ENCODE measurements at regions not wholly inside any gene's neighbourhood (a gene's known extent, or its start where the extent isn't known, plus 50 kb on each side); places are given as distances from the start of the nearest gene placed in this dataset.

DNA sequence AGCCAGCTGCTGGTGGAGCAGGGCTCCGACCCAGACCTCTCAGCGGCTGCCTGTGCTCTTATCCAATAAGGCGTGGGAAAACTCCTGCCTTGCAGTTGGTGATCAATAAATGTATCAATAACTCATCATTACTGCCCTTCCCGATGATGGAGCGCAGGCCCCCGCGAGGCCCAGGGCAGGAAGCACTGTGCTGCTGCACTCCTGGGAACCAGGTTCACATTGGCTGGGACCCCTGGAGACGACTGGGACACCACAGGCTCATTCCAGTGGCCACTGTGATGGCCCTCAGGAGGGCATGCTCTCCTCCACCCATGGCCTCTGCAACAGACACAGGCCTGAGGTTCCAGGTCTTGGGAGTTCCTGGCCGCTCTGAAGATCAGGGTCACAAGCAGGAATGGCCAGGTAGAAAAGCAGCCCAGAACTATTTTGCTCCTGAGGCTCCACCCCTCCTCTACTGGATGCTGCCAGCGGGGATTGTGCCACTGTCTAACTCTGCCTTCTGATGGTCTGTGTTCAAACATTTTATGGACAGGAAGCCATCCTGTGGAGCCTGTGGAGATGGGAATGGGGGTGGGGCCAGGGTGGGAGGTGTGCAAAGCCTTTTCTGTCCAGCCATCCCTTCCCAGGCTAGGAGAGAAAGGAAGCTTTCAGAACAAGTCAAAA lies 287.4 kb upstream of the ZMIZ1 start:
- no peak overlapping the region for H3K27ac ChIP-seq
- H3K4me3 ChIP-seq, result no peak overlapping the region
- TF ChIP-seq, protein P1, sequence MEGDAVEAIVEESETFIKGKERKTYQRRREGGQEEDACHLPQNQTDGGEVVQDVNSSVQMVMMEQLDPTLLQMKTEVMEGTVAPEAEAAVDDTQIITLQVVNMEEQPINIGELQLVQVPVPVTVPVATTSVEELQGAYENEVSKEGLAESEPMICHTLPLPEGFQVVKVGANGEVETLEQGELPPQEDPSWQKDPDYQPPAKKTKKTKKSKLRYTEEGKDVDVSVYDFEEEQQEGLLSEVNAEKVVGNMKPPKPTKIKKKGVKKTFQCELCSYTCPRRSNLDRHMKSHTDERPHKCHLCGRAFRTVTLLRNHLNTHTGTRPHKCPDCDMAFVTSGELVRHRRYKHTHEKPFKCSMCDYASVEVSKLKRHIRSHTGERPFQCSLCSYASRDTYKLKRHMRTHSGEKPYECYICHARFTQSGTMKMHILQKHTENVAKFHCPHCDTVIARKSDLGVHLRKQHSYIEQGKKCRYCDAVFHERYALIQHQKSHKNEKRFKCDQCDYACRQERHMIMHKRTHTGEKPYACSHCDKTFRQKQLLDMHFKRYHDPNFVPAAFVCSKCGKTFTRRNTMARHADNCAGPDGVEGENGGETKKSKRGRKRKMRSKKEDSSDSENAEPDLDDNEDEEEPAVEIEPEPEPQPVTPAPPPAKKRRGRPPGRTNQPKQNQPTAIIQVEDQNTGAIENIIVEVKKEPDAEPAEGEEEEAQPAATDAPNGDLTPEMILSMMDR (IDR thresholded peaks at IDR 0.05), result no peak
- DNase-seq (ENCODE audit: low spot score), result no peak

DNA sequence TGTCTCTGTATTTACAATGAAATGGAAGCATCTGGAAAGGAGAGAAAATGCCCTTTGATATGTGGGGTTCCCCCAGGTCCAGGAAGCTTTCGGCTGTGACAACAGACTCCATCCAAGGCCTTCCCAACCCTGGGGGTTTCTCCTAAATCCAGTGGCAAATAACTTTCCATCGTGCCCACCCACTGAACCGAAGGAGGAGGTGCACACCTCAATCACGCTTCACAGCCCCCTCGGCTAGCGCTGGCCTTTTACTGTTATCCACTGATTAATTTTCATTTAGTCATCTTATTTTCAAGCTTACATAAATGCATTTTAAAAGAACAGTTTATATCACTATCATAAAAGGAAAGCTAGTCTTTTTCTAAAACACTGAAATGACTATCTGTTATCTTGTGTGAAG lies 286.8 kb upstream of the ZMIZ1 start:
- TF ChIP-seq, protein P1 (IDR thresholded peaks at IDR 0.05), result no peak
- no peak for DNase-seq (ENCODE audit: low spot score)
- Histone ChIP-seq H3K27ac (no peak overlapping the region), H3K4me3 (no peak overlapping the region)

DNA sequence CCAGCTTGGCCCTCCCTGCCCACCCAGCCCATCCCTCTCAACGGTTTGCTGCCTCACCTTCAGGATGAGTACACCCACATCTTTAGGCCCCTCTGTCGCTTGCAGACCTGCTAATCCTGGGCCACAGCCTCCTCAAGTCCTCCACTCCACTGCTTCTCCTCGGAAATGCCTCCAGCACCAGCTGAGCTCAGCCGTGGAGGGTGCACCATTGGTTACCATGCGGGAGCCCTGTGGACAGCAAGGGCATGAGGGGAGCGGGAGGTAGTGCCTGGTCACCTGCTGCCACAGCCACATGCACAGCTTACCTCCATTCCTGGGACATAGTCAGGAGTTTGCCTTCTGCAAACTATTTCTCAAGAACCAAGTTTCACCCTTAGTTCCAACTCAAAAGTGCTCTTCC lies 286.3 kb upstream of the ZMIZ1 start:
- TF ChIP-seq, protein P1 (IDR thresholded peaks at IDR 0.05), result no peak
- H3K27ac ChIP-seq, result no peak overlapping the region
- DNase-seq (ENCODE audit: low spot score), result no peak
- H3K4me3 ChIP-seq, result no peak overlapping the region

DNA sequence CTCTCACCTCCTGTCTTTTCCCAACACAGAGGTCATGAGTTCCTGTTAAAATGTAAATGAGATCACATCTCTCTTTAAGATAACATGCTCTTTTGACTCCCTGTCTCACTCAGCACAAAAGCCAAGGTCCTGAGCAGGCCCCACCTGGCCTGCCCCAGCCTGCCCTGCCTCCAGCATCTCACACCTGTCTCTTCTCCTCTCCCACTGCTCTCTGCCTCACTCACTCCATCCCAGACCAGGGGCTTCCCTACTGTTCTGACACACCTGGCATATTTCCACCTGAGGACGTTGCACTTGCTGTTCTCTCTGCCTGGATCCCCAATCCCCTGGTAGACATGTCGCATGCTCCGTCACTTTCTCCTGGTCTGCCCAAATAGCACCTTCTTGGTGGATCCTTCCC lies 285.0 kb upstream of the ZMIZ1 start:
- TF ChIP-seq, protein P1 (IDR thresholded peaks at IDR 0.05), result no peak
- DNase-seq (ENCODE audit: low spot score), result no peak
- Histone ChIP-seq H3K27ac (no peak overlapping the region), H3K4me3 (no peak overlapping the region)

DNA sequence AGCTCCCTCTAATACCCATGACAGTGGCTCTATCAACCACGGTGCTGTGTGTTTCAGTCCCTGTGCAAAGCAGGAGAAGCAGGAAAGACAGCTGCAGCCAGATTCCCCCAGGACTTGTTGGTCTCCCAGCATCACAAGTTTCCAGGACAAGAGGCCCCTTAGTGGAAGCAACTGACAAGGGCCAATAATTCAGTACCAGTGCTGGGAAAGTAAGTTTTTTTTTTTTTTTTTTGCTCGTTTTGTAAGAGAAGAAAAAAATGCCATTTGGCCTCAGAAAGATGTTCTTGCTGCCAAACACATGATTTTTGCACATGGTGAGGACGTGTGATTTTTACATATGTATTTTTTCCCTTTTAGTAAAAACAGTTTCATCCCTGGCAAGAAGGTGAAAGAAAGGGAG lies 284.2 kb upstream of the ZMIZ1 start:
- no peak overlapping the region for H3K27ac ChIP-seq
- TF ChIP-seq, protein P1 (IDR thresholded peaks at IDR 0.05), result no peak
- DNase-seq (ENCODE audit: low spot score), result no peak
- no peak overlapping the region for H3K4me3 ChIP-seq

DNA sequence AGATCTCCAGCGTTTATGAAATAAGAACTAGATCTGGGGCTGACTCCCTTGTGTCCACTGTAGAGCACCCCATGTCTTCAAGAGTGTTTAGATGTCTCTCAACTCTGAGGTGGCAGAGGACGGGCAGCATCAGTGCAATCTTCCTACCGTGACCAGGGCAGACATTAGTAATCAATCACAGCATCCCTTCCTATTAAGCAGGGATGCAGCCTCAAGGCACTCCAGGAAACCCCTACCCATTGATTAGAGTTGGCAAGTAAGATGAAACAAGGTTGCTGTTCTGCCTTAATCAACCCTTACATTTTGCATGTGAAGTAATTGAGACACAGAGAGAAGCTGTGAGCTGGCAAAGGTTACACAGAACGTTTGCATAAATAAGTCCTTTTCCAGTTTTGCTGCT lies 283.7 kb upstream of the ZMIZ1 start:
- DNase-seq (ENCODE audit: low spot score), result no peak
- TF ChIP-seq, protein P1 (IDR thresholded peaks at IDR 0.05), result no peak
- Histone ChIP-seq H3K4me3 (no peak overlapping the region), H3K27ac (no peak overlapping the region)

DNA sequence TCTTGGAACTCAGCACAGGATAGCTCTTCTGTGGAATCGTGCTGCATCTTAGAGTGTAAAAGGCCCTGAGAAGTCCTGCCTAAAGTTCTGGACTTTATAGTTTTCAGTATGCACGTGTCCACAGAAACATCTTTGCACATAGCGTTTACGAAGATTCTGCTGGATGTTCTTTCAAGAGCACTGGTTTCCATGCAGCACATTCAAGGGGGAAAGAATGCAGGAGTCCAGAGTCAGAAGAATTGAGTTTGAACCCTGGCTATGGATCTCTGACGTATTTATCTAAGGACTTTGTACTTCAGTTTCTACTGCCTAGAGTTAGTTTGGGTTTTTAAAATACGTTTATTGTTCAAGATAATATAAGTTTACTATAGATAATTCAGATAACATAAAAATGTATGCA lies 282.8 kb upstream of the ZMIZ1 start:
- no peak overlapping the region for H3K4me3 ChIP-seq
- DNase-seq (ENCODE audit: low spot score), result no peak
- TF ChIP-seq, protein P1 (IDR thresholded peaks at IDR 0.05), result no peak
- H3K27ac ChIP-seq, result no peak overlapping the region

Measured in coronary artery (tissue), 2 donors.